SK-N-SH (cell line): ENCODE measurements at regions not wholly inside any gene's neighbourhood (a gene's known extent, or its start where the extent isn't known, plus 50 kb on each side); places are given as distances from the start of the nearest gene placed in this dataset.

Experiments
- CTCF ChIA-PET: fragments of 300-600, 350-600 bp; formaldehyde crosslinking; extraction: SDS; loops from one replicate; lab custom pipeline; 2021; lab: Yijun Ruan, JAX
- POLR2A ChIA-PET: fragments of 350-600 bp; sonication (Branson Sonifier 250); formaldehyde crosslinking; extraction: SDS; loops from one replicate; lab custom pipeline; 2020; ENCODE audit warnings: antibody characterized with exemption, inconsistent platforms; lab: Yijun Ruan, JAX
- DNase-seq: peaks from one replicate; pipeline ENCODE4 v3.0.0; 2012
- H2AFZ ChIP-seq: fragments of 200-600 bp; sonication (generic); 2 replicates; pipeline ENCODE4 v1.8.1; 2016; ENCODE audit warnings: antibody characterized with exemption, mild to moderate bottlenecking, low read depth
- H3F3A ChIP-seq: fragments of 200-600 bp; sonication (generic); replicated peaks from 2 replicates; pipeline ENCODE3; 2016; ENCODE audit warnings: antibody characterized with exemption, mild to moderate bottlenecking; ENCODE audit not compliant: insufficient read depth
- H3K27ac ChIP-seq, 2 experiments: fragments of 200-500 bp in 1 of 2; fragments of 200-600 bp in 1 of 2; sonication (Bioruptor generic) in 1 of 2; sonication (generic), shearing (Covaris generic) in 1 of 2; 2 replicates each; pipeline versions ENCODE4 v1.5.1 to v1.6.1; 2014 to 2016; ENCODE audit warnings: low read depth in 2 of 2, inconsistent platforms in 1 of 2, low read length in 1 of 2, mild to moderate bottlenecking in 1 of 2, mixed read lengths in 1 of 2
- H3K27me3 ChIP-seq: fragments of 200-600 bp; sonication (generic), shearing (Covaris generic); 2 replicates; pipeline ENCODE4 v1.6.1; 2016; ENCODE audit warnings: mixed run types; ENCODE audit not compliant: insufficient read depth
- H3K36me3 ChIP-seq, 2 experiments: fragments of 200-500 bp in 1 of 2; fragments of 200-600 bp in 1 of 2; sonication (Bioruptor generic) in 1 of 2; sonication (generic) in 1 of 2; replicated peaks in 1 of 2; 2 replicates each; pipeline versions ENCODE3 to v1.5.1; 2014 to 2016; ENCODE audit warnings: low read length in 1 of 2, mild to moderate bottlenecking in 1 of 2; ENCODE audit not compliant: insufficient read depth in 2 of 2, control insufficient read depth in 1 of 2
- H3K4me1 ChIP-seq, 2 experiments: fragments of 200-500 bp in 1 of 2; fragments of 200-600 bp in 1 of 2; sonication (Bioruptor generic) in 1 of 2; sonication (generic), shearing (Covaris generic) in 1 of 2; 2 replicates each; pipeline versions ENCODE4 v1.5.1 to v1.6.1; 2014 to 2016; ENCODE audit warnings: low read depth in 1 of 2, low read length in 1 of 2, mixed run types in 1 of 2; ENCODE audit not compliant: insufficient read depth in 2 of 2, control insufficient read depth in 1 of 2
- H3K4me2 ChIP-seq: fragments of 200-600 bp; sonication (generic), shearing (Covaris generic); 2 replicates; pipeline ENCODE4 v1.6.1; 2017; ENCODE audit warnings: mixed run types
- H3K4me3 ChIP-seq, 2 experiments: fragments of 200-500 bp in 1 of 2; fragments of 200-600 bp in 1 of 2; sonication (Bioruptor generic) in 1 of 2; sonication (generic), shearing (Covaris generic) in 1 of 2; 2 replicates each; pipeline versions ENCODE4 v1.5.1 to v1.8.1; 2014 to 2016; ENCODE audit warnings: low read depth in 2 of 2, inconsistent platforms in 1 of 2, low read length in 1 of 2, mild to moderate bottlenecking in 1 of 2, mixed read lengths in 1 of 2, moderate library complexity in 1 of 2
- H3K79me2 ChIP-seq: fragments of 200-600 bp; sonication (generic); 2 replicates; pipeline ENCODE4 v1.8.1; 2017; ENCODE audit warnings: mild to moderate bottlenecking; ENCODE audit not compliant: insufficient read depth
- H3K9ac ChIP-seq: fragments of 200-600 bp; sonication (generic); 2 replicates; pipeline ENCODE4 v1.6.1; 2017; ENCODE audit warnings: mixed run types
- H3K9me2 ChIP-seq: fragments of 200-600 bp; sonication (generic); 2 replicates; pipeline ENCODE4 v1.6.1; 2017; ENCODE audit warnings: mixed run types
- H3K9me3 ChIP-seq: fragments of 200-600 bp; sonication (generic); 2 replicates; pipeline ENCODE4 v1.6.1; 2017; ENCODE audit warnings: mixed run types, mild to moderate bottlenecking, moderate library complexity
- H4K20me1 ChIP-seq: fragments of 200-600 bp; sonication (generic); 2 replicates; pipeline ENCODE4 v1.6.1; 2017; ENCODE audit warnings: mild to moderate bottlenecking, mixed run types; ENCODE audit not compliant: insufficient read depth
- EP300 ChIP-seq, 2 experiments: IDR thresholded peaks; 2 replicates each; pipeline versions ENCODE4 v1.4.0 to v1.6.1; 2012; ENCODE audit warnings: borderline replicate concordance in 1 of 2, low read depth in 1 of 2, low read length in 1 of 2
- FOXM1 ChIP-seq: IDR thresholded peaks from 2 replicates; pipeline ENCODE4 v1.4.0; 2012; ENCODE audit warnings: low read depth, mild to moderate bottlenecking
- JUND ChIP-seq: IDR thresholded peaks from 2 replicates; pipeline ENCODE4 v1.4.0; 2012
- RAD21 ChIP-seq: IDR thresholded peaks from 2 replicates; pipeline ENCODE4 v1.6.1; 2012; ENCODE audit warnings: mild to moderate bottlenecking, low read length
- RCOR1 ChIP-seq: fragments of 150-350 bp; IDR thresholded peaks from 2 replicates; pipeline ENCODE4 v1.6.1; 2017; ENCODE audit warnings: antibody characterized with exemption, low read length
- SIN3A ChIP-seq: IDR thresholded peaks from 2 replicates; pipeline ENCODE4 v1.6.1; 2012; ENCODE audit warnings: low read depth, mild to moderate bottlenecking, low read length, moderate library complexity, borderline replicate concordance
- TCF12 ChIP-seq: IDR thresholded peaks from 2 replicates; pipeline ENCODE4 v1.4.0; 2012
- TEAD4 ChIP-seq: IDR thresholded peaks from 2 replicates; pipeline ENCODE4 v1.4.0; 2012; ENCODE audit warnings: mild to moderate bottlenecking, borderline replicate concordance; ENCODE audit not compliant: insufficient read depth
- WGBS: methylation state at CpG from one replicate; pipeline ENCODE4 v1.1.6; 2017; ENCODE audit warnings: low lambda C conversion rate; 5-methylcytosine and 5-hydroxymethylcytosine counted together
- TF ChIP-seq, protein P1 (sequence below): fragments of 150-350 bp; IDR thresholded peaks from 2 replicates; pipeline ENCODE4 v1.6.1; 2016; ENCODE audit warnings: mild to moderate bottlenecking, low read depth, low read length
- TF ChIP-seq, protein P2 (sequence below): fragments of 150-350 bp; IDR thresholded peaks from 2 replicates; pipeline ENCODE4 v1.6.1; 2017; ENCODE audit warnings: antibody characterized with exemption, low read length, low read depth, borderline replicate concordance

DNA sequence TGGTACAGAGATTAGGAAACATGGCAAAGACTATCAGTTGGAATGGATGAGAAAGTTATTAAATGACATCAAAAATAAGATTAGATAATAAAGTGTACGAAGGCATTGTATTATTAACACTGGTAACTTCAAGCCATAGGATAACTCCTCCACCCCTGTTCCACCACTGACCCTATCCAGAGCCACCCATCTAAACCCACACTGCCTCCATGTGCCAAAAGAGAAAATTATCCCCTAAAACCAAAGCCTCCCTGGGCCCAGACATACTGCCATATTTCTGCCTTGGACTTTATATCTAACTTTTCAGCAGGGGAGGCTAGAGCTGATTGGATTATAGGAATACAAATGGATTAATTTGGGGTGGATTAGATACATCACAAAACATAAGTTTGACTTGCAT, 443.7 kb downstream of the BCL11A start:
- H3K4me2 ChIP-seq, result no peak overlapping the region
- 17% methylated on average over 1 of the region's 1 CpG for WGBS
- no peaks in the 10 kb centered on the region for H4K20me1 ChIP-seq
- no peaks in the 10 kb centered on the region for H3K9me3 ChIP-seq
- TF ChIP-seq FOXM1, result no peak
- TF ChIP-seq RAD21, result peak; percentile 35
- TF ChIP-seq, protein P1, sequence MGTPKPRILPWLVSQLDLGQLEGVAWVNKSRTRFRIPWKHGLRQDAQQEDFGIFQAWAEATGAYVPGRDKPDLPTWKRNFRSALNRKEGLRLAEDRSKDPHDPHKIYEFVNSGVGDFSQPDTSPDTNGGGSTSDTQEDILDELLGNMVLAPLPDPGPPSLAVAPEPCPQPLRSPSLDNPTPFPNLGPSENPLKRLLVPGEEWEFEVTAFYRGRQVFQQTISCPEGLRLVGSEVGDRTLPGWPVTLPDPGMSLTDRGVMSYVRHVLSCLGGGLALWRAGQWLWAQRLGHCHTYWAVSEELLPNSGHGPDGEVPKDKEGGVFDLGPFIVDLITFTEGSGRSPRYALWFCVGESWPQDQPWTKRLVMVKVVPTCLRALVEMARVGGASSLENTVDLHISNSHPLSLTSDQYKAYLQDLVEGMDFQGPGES, result no peak
- no peak for TF ChIP-seq JUND
- DNase-seq, result no peak
- H3K79me2 ChIP-seq, result no peaks in the 10 kb centered on the region
- H3K9ac ChIP-seq, result no peak overlapping the region
- H3K4me1 ChIP-seq, result no peaks in the 10 kb centered on the region
- no peak overlapping the region for H3K27ac ChIP-seq
- H2AFZ ChIP-seq, result no peak overlapping the region
- ChIA-PET CTCF (interaction anchor here (1.3 kb wide), 1 partner anchor 44 kb away, joined by 4 read pairs; no protein-coding TSS in a partner anchor), POLR2A (no interaction called here)
- no peaks in the 10 kb centered on the region for H3F3A ChIP-seq
- H3K4me3 ChIP-seq, result no peak overlapping the region
- H3K27me3 ChIP-seq, result no peaks in the 10 kb centered on the region
- H3K36me3 ChIP-seq, result no peaks in the 10 kb centered on the region
- H3K9me2 ChIP-seq, result no peaks in the 10 kb centered on the region; the same call in 1 of the 2 replicates

DNA sequence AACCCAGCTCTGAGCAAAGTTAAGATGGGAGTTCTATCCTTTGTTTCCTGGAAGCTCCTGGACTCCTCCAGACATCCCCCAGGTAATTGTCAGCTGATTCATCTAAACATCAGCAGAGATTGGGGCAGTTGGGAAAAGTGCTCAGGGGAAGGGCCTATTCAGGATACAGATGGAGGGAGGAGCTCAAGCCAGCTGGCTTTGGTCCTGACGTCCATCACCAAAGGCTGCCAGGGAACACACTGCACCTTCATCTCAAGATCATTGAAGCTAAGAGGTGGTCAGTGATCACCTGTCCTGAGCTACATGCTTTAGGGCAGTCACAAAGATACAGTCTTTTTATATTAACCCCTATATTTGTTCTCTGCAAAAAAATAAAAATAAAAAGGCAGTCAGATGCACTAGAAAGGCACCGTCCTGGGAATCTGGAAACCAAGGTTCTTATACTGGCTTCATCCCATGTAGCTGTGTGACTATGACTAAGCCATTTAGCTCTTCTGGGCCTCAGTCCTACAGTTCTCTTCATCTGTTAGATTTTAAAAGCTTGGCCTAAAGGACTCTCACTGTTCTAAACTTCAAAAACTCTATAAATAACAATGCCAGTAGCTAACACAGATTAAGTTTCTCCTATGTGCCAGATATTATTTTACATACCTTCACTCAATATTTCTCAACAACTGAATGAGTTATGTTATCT, 446.5 kb downstream of the BCL11A start:
- POLR2A ChIA-PET, result no interaction called here
- H3F3A ChIP-seq, result no peaks in the 10 kb centered on the region
- H2AFZ ChIP-seq, result no peak overlapping the region
- no peak for DNase-seq
- H3K4me3 ChIP-seq, result no peak overlapping the region
- CTCF ChIA-PET, result interaction anchor here (1.0 kb wide), 1 partner anchor 11 kb away, joined by 3 read pairs; no protein-coding TSS in a partner anchor
- no peaks in the 10 kb centered on the region for H3K9me3 ChIP-seq
- TF ChIP-seq TEAD4 (no peak), RCOR1 (no peak), SIN3A (no peak), EP300 (IDR thresholded peaks at IDR 0.05; ENCODE audit: borderline replicate concordance in 1 of 2, low read depth in 1 of 2, low read length in 1 of 2) (no peak), TCF12 (no peak)
- TF ChIP-seq, protein P2, sequence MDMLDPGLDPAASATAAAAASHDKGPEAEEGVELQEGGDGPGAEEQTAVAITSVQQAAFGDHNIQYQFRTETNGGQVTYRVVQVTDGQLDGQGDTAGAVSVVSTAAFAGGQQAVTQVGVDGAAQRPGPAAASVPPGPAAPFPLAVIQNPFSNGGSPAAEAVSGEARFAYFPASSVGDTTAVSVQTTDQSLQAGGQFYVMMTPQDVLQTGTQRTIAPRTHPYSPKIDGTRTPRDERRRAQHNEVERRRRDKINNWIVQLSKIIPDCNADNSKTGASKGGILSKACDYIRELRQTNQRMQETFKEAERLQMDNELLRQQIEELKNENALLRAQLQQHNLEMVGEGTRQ, result no peak
- H3K4me1 ChIP-seq, result no peaks in the 10 kb centered on the region
- H3K4me2 ChIP-seq, result no peak overlapping the region
- no peaks in the 10 kb centered on the region for H4K20me1 ChIP-seq
- no peaks in the 10 kb centered on the region for H3K27me3 ChIP-seq
- 47% methylated on average over 2 of the region's 2 CpGs for WGBS
- no peak overlapping the region for H3K9ac ChIP-seq
- H3K9me2 ChIP-seq, result no peaks in the 10 kb centered on the region
- no peaks in the 10 kb centered on the region for H3K79me2 ChIP-seq
- H3K27ac ChIP-seq, result no peak overlapping the region
- H3K36me3 ChIP-seq, result no peaks in the 10 kb centered on the region
